B cell (primary cell): ENCODE measurements at regions not wholly inside any gene's neighbourhood (a gene's known extent, or its start where the extent isn't known, plus 50 kb on each side); places are given as distances from the start of the nearest gene placed in this dataset.

Source experiments
- CTCF ChIP-seq: fragments of 200-600 bp; IDR thresholded peaks from one replicate; pipeline ENCODE4 v1.8.0; 2022; ENCODE audit warnings: antibody characterized with exemption, mild to moderate bottlenecking
- EZH2 ChIP-seq: IDR thresholded peaks from 2 replicates; pipeline ENCODE4 v1.6.1; 2012; ENCODE audit warnings: borderline replicate concordance, low read depth, mild to moderate bottlenecking, moderate library complexity, low read length; ENCODE audit not compliant: insufficient read depth, poor library complexity, severe bottlenecking

GRCh38 chr12:107360033-107360432 is 266.7 kb upstream of the CRY1 start:
- TF ChIP-seq EZH2 (no peak), CTCF (no peak)
